H9 (cell line): ENCODE measurements at regions not wholly inside any gene's neighbourhood (a gene's known extent, or its start where the extent isn't known, plus 50 kb on each side); places are given as distances from the start of the nearest gene placed in this dataset.

Experiments
- DNase-seq: peaks from one replicate; pipeline ENCODE4 v3.0.0-alpha.2; 2017
- H2AFZ ChIP-seq: one replicate; pipeline ENCODE4 v1.6.1; 2013; ENCODE audit warnings: mild to moderate bottlenecking, low read length, control low read depth, moderate library complexity
- H2AK5ac ChIP-seq: 2 replicates; pipeline ENCODE4 v1.6.1; 2013; ENCODE audit warnings: low read length, control low read depth, mixed read lengths; ENCODE audit not compliant: insufficient read length
- H2BK120ac ChIP-seq: one replicate; pipeline ENCODE4 v1.6.1; 2013; ENCODE audit warnings: low read depth, mild to moderate bottlenecking, low read length, control low read depth, inconsistent platforms; ENCODE audit not compliant: poor library complexity, severe bottlenecking
- H2BK12ac ChIP-seq: 2 replicates; pipeline ENCODE4 v1.6.1; 2013; ENCODE audit warnings: low read length, control low read depth, mixed read lengths, low read depth; ENCODE audit not compliant: insufficient read length
- H2BK15ac ChIP-seq: 2 replicates; pipeline ENCODE4 v1.6.1; 2013; ENCODE audit warnings: low read depth, low read length, control low read depth
- H2BK20ac ChIP-seq: one replicate; pipeline ENCODE4 v1.6.1; 2013; ENCODE audit warnings: low read depth, mild to moderate bottlenecking, low read length, control low read depth, inconsistent platforms; ENCODE audit not compliant: poor library complexity, severe bottlenecking
- H2BK5ac ChIP-seq: 2 replicates; pipeline ENCODE4 v1.6.1; 2013; ENCODE audit warnings: low read length, control low read depth, mixed read lengths; ENCODE audit not compliant: insufficient read length
- H3K14ac ChIP-seq: 2 replicates; pipeline ENCODE4 v1.6.1; 2013; ENCODE audit warnings: low read length, control low read depth; ENCODE audit not compliant: insufficient read depth
- H3K18ac ChIP-seq: 2 replicates; pipeline ENCODE4 v1.6.1; 2013; ENCODE audit warnings: low read depth, mild to moderate bottlenecking, mixed read lengths, low read length, control low read depth; ENCODE audit not compliant: insufficient read length
- H3K23ac ChIP-seq: 2 replicates; pipeline ENCODE4 v1.6.1; 2013; ENCODE audit warnings: low read length, control low read depth, mixed read lengths, low read depth; ENCODE audit not compliant: insufficient read length
- H3K23me2 ChIP-seq: 2 replicates; pipeline ENCODE4 v1.6.1; 2013; ENCODE audit warnings: low read depth, mild to moderate bottlenecking, mixed read lengths, low read length, control low read depth; ENCODE audit not compliant: insufficient read length, poor library complexity, severe bottlenecking
- H3K27ac ChIP-seq: 2 replicates; pipeline ENCODE4 v1.5.1; 2013; ENCODE audit warnings: low read length, control low read depth, mixed read lengths, low read depth; ENCODE audit not compliant: insufficient read length
- H3K27me3 ChIP-seq: 2 replicates; pipeline ENCODE4 v1.6.1; 2013; ENCODE audit warnings: low read length, control low read depth, inconsistent platforms; ENCODE audit not compliant: insufficient read depth
- H3K4ac ChIP-seq: 2 replicates; pipeline ENCODE4 v1.6.1; 2013; ENCODE audit warnings: low read depth, mild to moderate bottlenecking, control low read depth, inconsistent platforms, low read length, moderate library complexity
- H3K4me1 ChIP-seq: 2 replicates; pipeline ENCODE4 v1.6.1; 2013; ENCODE audit warnings: low read length, control low read depth, inconsistent platforms; ENCODE audit not compliant: insufficient read depth
- H3K4me2 ChIP-seq: 2 replicates; pipeline ENCODE4 v1.6.1; 2013; ENCODE audit warnings: low read length, control low read depth, mixed read lengths; ENCODE audit not compliant: insufficient read length, insufficient read depth
- H3K56ac ChIP-seq: 2 replicates; pipeline ENCODE4 v1.6.1; 2013; ENCODE audit warnings: low read depth, mild to moderate bottlenecking, mixed read lengths, low read length, control low read depth; ENCODE audit not compliant: insufficient read length
- H3K79me1 ChIP-seq: 2 replicates; pipeline ENCODE4 v1.6.1; 2013; ENCODE audit warnings: low read depth, mild to moderate bottlenecking, moderate library complexity, low read length, control low read depth, inconsistent platforms; ENCODE audit not compliant: insufficient read depth, poor library complexity, severe bottlenecking
- H3K79me2 ChIP-seq: 2 replicates; pipeline ENCODE4 v1.6.1; 2013; ENCODE audit warnings: low read length, control low read depth, inconsistent platforms; ENCODE audit not compliant: insufficient read depth
- H3K9ac ChIP-seq: 2 replicates; pipeline ENCODE4 v1.6.1; 2013; ENCODE audit warnings: low read length, control low read depth, mixed read lengths; ENCODE audit not compliant: insufficient read length; ENCODE audit errors: extremely low read depth
- H3K9me3 ChIP-seq: one replicate; pipeline ENCODE4 v1.6.1; 2013; ENCODE audit warnings: low read depth, low read length, inconsistent platforms; ENCODE audit not compliant: control insufficient read depth
- H3T11ph ChIP-seq: one replicate; pipeline ENCODE4 v1.6.1; 2013; ENCODE audit warnings: mild to moderate bottlenecking, low read length, control low read depth, inconsistent platforms
- H4K20me1 ChIP-seq: one replicate; pipeline ENCODE4 v1.6.1; 2013; ENCODE audit not compliant: control insufficient read depth, insufficient read length, insufficient read depth
- H4K5ac ChIP-seq: 2 replicates; pipeline ENCODE4 v1.6.1; 2013; ENCODE audit warnings: low read depth, mild to moderate bottlenecking, mixed read lengths, low read length, control low read depth; ENCODE audit not compliant: insufficient read length
- H4K8ac ChIP-seq: replicated peaks from 2 replicates; pipeline ENCODE4 v1.6.1; 2013; ENCODE audit warnings: low read length, control low read depth, mixed read lengths, low read depth; ENCODE audit not compliant: insufficient read length
- H4K91ac ChIP-seq: 2 replicates; pipeline ENCODE4 v1.6.1; 2013; ENCODE audit warnings: low read depth, mild to moderate bottlenecking, moderate library complexity, mixed read lengths, low read length, control low read depth; ENCODE audit not compliant: insufficient read length
- H3K27ac Mint-ChIP-seq, 3 experiments: 2 replicates in 2 of 3; 3 replicates in 1 of 3; pipeline ENCODE4 v1.8.0; 2020 to 2021; ENCODE audit warnings: mixed read lengths in 3 of 3, mild to moderate bottlenecking in 1 of 3, moderate library complexity in 1 of 3
- H3K27me3 Mint-ChIP-seq: 2 replicates; pipeline ENCODE4 v1.8.0; 2021; ENCODE audit warnings: low read depth, mild to moderate bottlenecking, moderate library complexity, mixed read lengths
- H3K36me3 Mint-ChIP-seq, 3 experiments: 2 replicates in 2 of 3; 3 replicates in 1 of 3; pipeline ENCODE4 v1.8.0; 2020 to 2021; ENCODE audit warnings: low read depth in 3 of 3, mixed read lengths in 3 of 3; ENCODE audit not compliant: insufficient read depth in 1 of 3
- H3K4me1 Mint-ChIP-seq, 2 experiments: 2 replicates each; pipeline ENCODE4 v1.8.0; 2020; ENCODE audit warnings: mixed read lengths in 2 of 2
- H3K4me3 Mint-ChIP-seq, 2 experiments: 2 replicates in 1 of 2; 3 replicates in 1 of 2; pipeline ENCODE4 v1.8.0; 2020 to 2021; ENCODE audit warnings: mild to moderate bottlenecking in 2 of 2, mixed read lengths in 2 of 2, moderate library complexity in 1 of 2
- H3K9me3 Mint-ChIP-seq, 2 experiments: 2 replicates in 1 of 2; 3 replicates in 1 of 2; pipeline ENCODE4 v1.8.0; 2020; ENCODE audit warnings: mild to moderate bottlenecking in 2 of 2, mixed read lengths in 2 of 2, moderate library complexity in 1 of 2
- CTCF ChIP-seq: fragments of 200-600 bp; sonication (generic); conservative IDR thresholded peaks from 3 replicates; pipeline ENCODE4 v1.8.0; 2021; ENCODE audit warnings: antibody characterized with exemption, mild to moderate bottlenecking
- WGBS: extraction: QIAGEN DNeasy Blood & Tissue Kit; methylation state at CpG from one replicate; pipeline ENCODE4 v1.1.7; 2013; ENCODE audit warnings: missing lambda C conversion rate, low lambda C conversion rate, mixed read lengths; ENCODE audit not compliant: insufficient read length; ENCODE audit errors: extremely low coverage; 5-methylcytosine and 5-hydroxymethylcytosine counted together

DNA sequence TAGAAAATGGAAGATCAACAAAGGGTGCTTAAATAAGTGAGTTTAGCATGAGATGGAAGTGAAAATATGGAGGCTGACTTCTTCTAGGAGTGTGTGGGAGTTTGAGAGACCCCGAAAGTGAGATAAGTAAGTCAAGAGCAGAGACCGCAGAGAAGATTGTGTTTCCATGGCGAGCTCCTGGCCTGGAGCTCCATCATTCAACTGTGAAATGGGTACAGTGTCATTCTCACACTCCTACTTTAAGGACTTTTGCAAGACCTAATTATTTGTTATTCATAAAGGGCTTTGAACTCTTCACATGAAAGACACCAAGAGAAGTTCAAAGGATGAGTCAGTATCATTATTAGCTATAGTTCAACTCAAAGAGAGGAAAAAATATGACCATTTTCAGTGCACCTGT lies 134.2 kb upstream of the PIK3C3 start:
- TF ChIP-seq CTCF: no peak
- H3K4me1 Mint-ChIP-seq: peaks cover 15 to 18% of the 10 kb centered on the region in 2 experiments
- DNase-seq: no peak
- no peak overlapping the region for H2BK5ac ChIP-seq
- no peaks in the 10 kb centered on the region for H3K9me3 ChIP-seq
- no peak overlapping the region for H4K5ac ChIP-seq
- no peak overlapping the region for H2AK5ac ChIP-seq
- no peak overlapping the region for H3K27ac Mint-ChIP-seq
- H3K4me1 ChIP-seq: no peaks in the 10 kb centered on the region; the same call in 1 of the 2 replicates
- H3K9me3 Mint-ChIP-seq: no peaks in the 10 kb centered on the region
- no peak overlapping the region for H4K8ac ChIP-seq
- H2BK20ac ChIP-seq: no peak overlapping the region
- no peak overlapping the region for H3K4ac ChIP-seq
- no peak overlapping the region for H3K56ac ChIP-seq
- H2BK12ac ChIP-seq: no peak overlapping the region
- no peak overlapping the region for H3K4me3 Mint-ChIP-seq
- no peaks in the 10 kb centered on the region for H3K79me2 ChIP-seq
- H2BK15ac ChIP-seq: no peak overlapping the region
- H3K27ac ChIP-seq: no peak overlapping the region
- no peaks in the 10 kb centered on the region for H3K79me1 ChIP-seq
- H3K14ac ChIP-seq: no peak overlapping the region
- no peak overlapping the region for H4K91ac ChIP-seq
- no peak overlapping the region for H3K9ac ChIP-seq
- no peak overlapping the region for H3K4me2 ChIP-seq
- WGBS: no CpG with 5 or more reads among the region's 3 CpGs
- H3K23me2 ChIP-seq: no peaks in the 10 kb centered on the region
- H2AFZ ChIP-seq: no peak overlapping the region
- H3K18ac ChIP-seq: no peak overlapping the region
- H3K36me3 Mint-ChIP-seq: no peaks in the 10 kb centered on the region
- H3T11ph ChIP-seq: no peak overlapping the region
- H4K20me1 ChIP-seq: no peaks in the 10 kb centered on the region
- no peaks in the 10 kb centered on the region for H3K27me3 ChIP-seq
- no peak overlapping the region for H2BK120ac ChIP-seq
- H3K27me3 Mint-ChIP-seq: no peaks in the 10 kb centered on the region; the same call in 1 of the 2 replicates
- H3K23ac ChIP-seq: no peak overlapping the region
